ENCODE measurements at regions not wholly inside any gene's neighbourhood (a gene's known extent, or its start where the extent isn't known, plus 50 kb on each side); places are given as distances from the start of the nearest gene placed in this dataset.

- H3K4me1 ChIP-seq = no peaks in the 10 kb centered on the region
- no peak for DNase-seq
- ATAC-seq = no peak
- no peak overlapping the region for H3K4me3 ChIP-seq
- WGBS, 3 donors = 96 to 97% (median 97%) methylated on average over 1 of the region's 1 CpG
- TF ChIP-seq CTCF (IDR thresholded peaks at IDR 0.05) = no peak
- H3K27ac ChIP-seq = no peak overlapping the region
- H3K27me3 ChIP-seq (ENCODE audit: insufficient read depth in 3 of 3, low read length in 2 of 3) = no peaks in the 10 kb centered on the region
- H3K9me3 ChIP-seq = no peaks in the 10 kb centered on the region
- intact Hi-C loops (cut with DNase I) = no loop called here
- no peaks in the 10 kb centered on the region for H3K36me3 ChIP-seq (ENCODE audit: insufficient read depth in 1 of 2, low read depth in 1 of 2)
Measured at GRCh38 chr9:107792596-107792995, 303.0 kb upstream of the KLF4 start.

GRCh38 chr9:107792006-107792405, 302.4 kb upstream of the KLF4 start:
- 82 to 94% (median 90%) methylated on average over 3 of the region's 3 CpGs for WGBS, 3 donors
- DNase-seq = no peak
- no peak for TF ChIP-seq CTCF (IDR thresholded peaks at IDR 0.05)
- Histone ChIP-seq H3K27me3 (ENCODE audit: insufficient read depth in 3 of 3, low read length in 2 of 3) (no peaks in the 10 kb centered on the region), H3K9me3 (no peaks in the 10 kb centered on the region), H3K36me3 (ENCODE audit: insufficient read depth in 1 of 2, low read depth in 1 of 2) (no peaks in the 10 kb centered on the region), H3K27ac (no peak overlapping the region), H3K4me1 (no peaks in the 10 kb centered on the region), H3K4me3 (no peak overlapping the region)
- ATAC-seq = no peak
- intact Hi-C loops (cut with DNase I) = no loop called here

GRCh38 chr9:107789001-107789700, 299.6 kb upstream of the KLF4 start:
- TF ChIP-seq CTCF (IDR thresholded peaks at IDR 0.05) = no peak
- 93 to 97% (median 96%) methylated on average over 4 of the region's 4 CpGs for WGBS, 3 donors
- no peak for ATAC-seq
- no peaks in the 10 kb centered on the region for H3K36me3 ChIP-seq (ENCODE audit: insufficient read depth in 1 of 2, low read depth in 1 of 2)
- no peaks in the 10 kb centered on the region for H3K27me3 ChIP-seq (ENCODE audit: insufficient read depth in 3 of 3, low read length in 2 of 3)
- no peak overlapping the region for H3K27ac ChIP-seq
- H3K9me3 ChIP-seq = no peaks in the 10 kb centered on the region
- no peak for DNase-seq
- no peak overlapping the region for H3K4me3 ChIP-seq
- intact Hi-C loops (cut with DNase I) = no loop called here
- H3K4me1 ChIP-seq = peaks cover 7% of the 10 kb centered on the region

- Histone ChIP-seq H3K4me3 (no peak overlapping the region), H3K27ac (no peak overlapping the region), H3K36me3 (ENCODE audit: insufficient read depth in 1 of 2, low read depth in 1 of 2) (no peaks in the 10 kb centered on the region), H3K4me1 (peaks cover 7% of the 10 kb centered on the region), H3K9me3 (no peaks in the 10 kb centered on the region), H3K27me3 (ENCODE audit: insufficient read depth in 3 of 3, low read length in 2 of 3) (no peaks in the 10 kb centered on the region)
- WGBS, 3 donors = 93 to 97% (median 96%) methylated on average over 2 of the region's 2 CpGs
- ATAC-seq (no peak), DNase-seq (no peak)
- intact Hi-C loops (cut with DNase I) = no loop called here
- TF ChIP-seq CTCF (IDR thresholded peaks at IDR 0.05) = no peak
Measured at GRCh38 chr9:107786561-107786960, 297.0 kb upstream of the KLF4 start.
